ENCODE measurements at regions not wholly inside any gene's neighbourhood (a gene's known extent, or its start where the extent isn't known, plus 50 kb on each side); places are given as distances from the start of the nearest gene placed in this dataset.

DNA sequence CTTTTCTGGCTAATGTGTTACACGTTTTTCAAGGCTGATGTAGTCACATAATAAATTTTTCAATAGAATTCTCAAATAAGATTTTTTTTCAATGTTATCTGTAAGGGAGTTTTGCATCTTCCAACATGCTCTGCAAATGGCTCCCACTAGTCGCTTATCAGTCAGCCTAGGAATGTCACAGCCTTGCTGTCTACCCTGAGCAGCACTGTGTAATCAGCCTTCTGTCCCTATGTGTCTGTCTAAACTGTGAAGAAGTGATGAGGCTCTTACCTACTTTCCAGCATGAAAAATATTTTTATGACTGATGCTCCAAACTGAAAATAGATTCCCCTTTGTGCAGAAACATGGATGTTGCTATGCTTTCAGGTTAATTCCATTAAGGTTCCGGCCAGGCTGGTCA, 75.1 kb upstream of the FAM216B start:
- H3K36me3 Mint-ChIP-seq (ENCODE audit: low read depth), result no peaks in the 10 kb centered on the region
- no peak overlapping the region for H3K27ac Mint-ChIP-seq
- no peak overlapping the region for H3K4me3 Mint-ChIP-seq
- no peaks in the 10 kb centered on the region for H3K9me3 Mint-ChIP-seq
- peaks cover 5% of the 10 kb centered on the region for H3K27me3 Mint-ChIP-seq (ENCODE audit: low read depth)
- H3K4me1 Mint-ChIP-seq (ENCODE audit: low read depth), result no peaks in the 10 kb centered on the region

GRCh38 chr13:42707048-42707447, 74.3 kb upstream of the FAM216B start:
- Mint-ChIP-seq H3K27me3 (ENCODE audit: low read depth) (peaks cover 5% of the 10 kb centered on the region), H3K27ac (no peak overlapping the region), H3K36me3 (ENCODE audit: low read depth) (no peaks in the 10 kb centered on the region), H3K4me1 (ENCODE audit: low read depth) (no peaks in the 10 kb centered on the region), H3K4me3 (no peak overlapping the region), H3K9me3 (no peaks in the 10 kb centered on the region)

GRCh38 chr13:42707586-42707985, 73.8 kb upstream of the FAM216B start:
- H3K36me3 Mint-ChIP-seq (ENCODE audit: low read depth), result no peaks in the 10 kb centered on the region
- H3K27me3 Mint-ChIP-seq (ENCODE audit: low read depth), result peaks cover 2% of the 10 kb centered on the region
- no peaks in the 10 kb centered on the region for H3K4me1 Mint-ChIP-seq (ENCODE audit: low read depth)
- no peak overlapping the region for H3K4me3 Mint-ChIP-seq
- no peak overlapping the region for H3K27ac Mint-ChIP-seq
- no peaks in the 10 kb centered on the region for H3K9me3 Mint-ChIP-seq

GRCh38 chr13:42708391-42708790, 73.0 kb upstream of the FAM216B start:
- Mint-ChIP-seq H3K27me3 (ENCODE audit: low read depth) (no peaks in the 10 kb centered on the region), H3K9me3 (no peaks in the 10 kb centered on the region), H3K4me3 (no peak overlapping the region), H3K36me3 (ENCODE audit: low read depth) (no peaks in the 10 kb centered on the region), H3K4me1 (ENCODE audit: low read depth) (no peaks in the 10 kb centered on the region), H3K27ac (no peak overlapping the region)

- no peaks in the 10 kb centered on the region for H3K4me1 Mint-ChIP-seq (ENCODE audit: low read depth)
- no peak overlapping the region for H3K4me3 Mint-ChIP-seq
- no peaks in the 10 kb centered on the region for H3K36me3 Mint-ChIP-seq (ENCODE audit: low read depth)
- no peaks in the 10 kb centered on the region for H3K27me3 Mint-ChIP-seq (ENCODE audit: low read depth)
- no peak overlapping the region for H3K27ac Mint-ChIP-seq
- no peaks in the 10 kb centered on the region for H3K9me3 Mint-ChIP-seq
Observed at GRCh38 chr13:42709276-42709675, 72.1 kb upstream of the FAM216B start.

DNA sequence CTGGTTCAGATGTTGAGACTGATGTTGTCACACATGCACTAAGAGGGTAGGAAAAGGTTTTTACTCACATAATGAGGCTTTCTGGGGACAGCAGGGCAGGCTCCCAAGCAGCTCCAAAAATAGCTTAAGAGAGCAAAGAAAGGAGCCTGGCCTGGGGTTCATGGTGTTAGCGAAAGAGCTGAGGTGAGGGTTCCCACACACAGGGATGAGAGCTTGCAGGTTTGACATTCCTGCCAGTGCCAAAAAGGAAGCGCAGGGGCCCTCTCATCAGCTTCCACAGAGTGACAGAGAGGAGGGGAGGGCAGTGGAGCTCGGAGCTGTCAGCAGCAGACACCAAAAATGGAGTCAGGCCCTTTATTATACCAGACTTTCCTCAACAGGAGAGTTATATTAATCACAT, 65.5 kb upstream of the FAM216B start:
- Mint-ChIP-seq H3K9me3 (no peaks in the 10 kb centered on the region), H3K27ac (no peak overlapping the region), H3K27me3 (ENCODE audit: low read depth) (no peaks in the 10 kb centered on the region), H3K36me3 (ENCODE audit: low read depth) (no peaks in the 10 kb centered on the region), H3K4me3 (no peak overlapping the region), H3K4me1 (ENCODE audit: low read depth) (peaks cover 1% of the 10 kb centered on the region)

DNA sequence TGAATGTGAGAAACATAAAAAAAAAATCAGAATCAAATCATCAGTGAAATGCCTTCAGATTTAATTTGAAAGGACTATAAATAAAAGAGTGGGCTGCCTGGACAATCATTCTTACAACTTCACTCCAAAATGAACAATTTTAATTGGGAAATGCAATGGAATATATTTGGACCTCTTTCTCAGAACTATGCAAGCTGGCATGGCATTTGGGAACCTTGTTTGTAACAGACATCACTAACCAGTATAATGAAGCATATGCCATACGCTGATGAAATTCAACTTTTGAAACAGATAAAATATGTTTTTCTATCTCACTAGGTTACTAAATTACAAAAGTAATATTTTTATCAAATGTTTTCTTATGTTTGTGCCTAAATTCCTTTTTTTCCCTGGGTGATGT, 64.2 kb upstream of the FAM216B start:
- H3K9me3 Mint-ChIP-seq, result no peaks in the 10 kb centered on the region
- no peaks in the 10 kb centered on the region for H3K27me3 Mint-ChIP-seq (ENCODE audit: low read depth)
- H3K4me1 Mint-ChIP-seq (ENCODE audit: low read depth), result peaks cover 1% of the 10 kb centered on the region
- no peak overlapping the region for H3K27ac Mint-ChIP-seq
- no peak overlapping the region for H3K4me3 Mint-ChIP-seq
- no peaks in the 10 kb centered on the region for H3K36me3 Mint-ChIP-seq (ENCODE audit: low read depth)

DNA sequence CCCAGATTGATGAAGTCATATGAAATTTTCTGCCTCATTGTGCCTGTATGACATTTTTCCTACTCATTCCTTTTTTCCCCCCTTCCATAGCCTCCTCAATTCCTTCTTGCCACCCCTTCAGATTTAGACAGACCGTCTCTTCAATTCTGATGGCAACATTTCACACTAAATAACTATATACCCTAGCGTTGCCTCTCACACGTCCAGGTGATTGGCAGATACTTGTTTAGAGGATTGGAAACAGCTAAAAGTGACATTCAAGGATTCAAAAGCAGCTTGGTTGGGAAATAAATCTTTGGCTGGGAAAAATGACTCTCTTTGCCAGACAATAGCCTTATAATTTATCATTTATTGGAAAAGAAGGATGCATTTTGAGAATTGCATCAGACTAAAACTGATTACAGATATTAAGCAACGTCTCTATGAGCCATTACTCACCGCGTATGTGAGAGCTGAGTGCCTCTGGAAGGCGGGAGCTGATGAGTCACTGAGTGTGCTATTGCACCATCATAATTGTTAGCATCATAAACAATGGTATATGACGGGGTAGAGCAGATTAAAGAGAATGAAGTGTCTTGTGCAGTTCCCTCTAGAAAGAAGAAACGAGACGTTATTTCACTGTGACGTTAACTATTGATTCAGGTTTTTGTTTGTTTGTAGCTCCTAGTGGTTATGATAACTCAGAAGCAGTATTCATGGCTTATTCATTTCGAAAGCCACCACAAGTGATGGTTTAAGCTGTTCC, 61.1 kb upstream of the FAM216B start:
- peak overlapping the region; percentile 32 for H3K27ac Mint-ChIP-seq

GRCh38 chr13:42720858-42721219, 60.5 kb upstream of the FAM216B start:
- Mint-ChIP-seq H3K4me1 (ENCODE audit: low read depth) (peaks cover 1% of the 10 kb centered on the region), H3K9me3 (no peaks in the 10 kb centered on the region), H3K27ac (no peak overlapping the region), H3K27me3 (ENCODE audit: low read depth) (peaks cover 7% of the 10 kb centered on the region), H3K36me3 (ENCODE audit: low read depth) (no peaks in the 10 kb centered on the region), H3K4me3 (no peak overlapping the region)

More for the DNA sequence above, 61.1 kb upstream of the FAM216B start:
- no peaks in the 10 kb centered on the region for H3K9me3 Mint-ChIP-seq
- peaks cover 4% of the 10 kb centered on the region for H3K27me3 Mint-ChIP-seq (ENCODE audit: low read depth)
- no peaks in the 10 kb centered on the region for H3K36me3 Mint-ChIP-seq (ENCODE audit: low read depth)
- H3K4me1 Mint-ChIP-seq (ENCODE audit: low read depth), result peaks cover 1% of the 10 kb centered on the region
- H3K4me3 Mint-ChIP-seq, result no peak overlapping the region

DNA sequence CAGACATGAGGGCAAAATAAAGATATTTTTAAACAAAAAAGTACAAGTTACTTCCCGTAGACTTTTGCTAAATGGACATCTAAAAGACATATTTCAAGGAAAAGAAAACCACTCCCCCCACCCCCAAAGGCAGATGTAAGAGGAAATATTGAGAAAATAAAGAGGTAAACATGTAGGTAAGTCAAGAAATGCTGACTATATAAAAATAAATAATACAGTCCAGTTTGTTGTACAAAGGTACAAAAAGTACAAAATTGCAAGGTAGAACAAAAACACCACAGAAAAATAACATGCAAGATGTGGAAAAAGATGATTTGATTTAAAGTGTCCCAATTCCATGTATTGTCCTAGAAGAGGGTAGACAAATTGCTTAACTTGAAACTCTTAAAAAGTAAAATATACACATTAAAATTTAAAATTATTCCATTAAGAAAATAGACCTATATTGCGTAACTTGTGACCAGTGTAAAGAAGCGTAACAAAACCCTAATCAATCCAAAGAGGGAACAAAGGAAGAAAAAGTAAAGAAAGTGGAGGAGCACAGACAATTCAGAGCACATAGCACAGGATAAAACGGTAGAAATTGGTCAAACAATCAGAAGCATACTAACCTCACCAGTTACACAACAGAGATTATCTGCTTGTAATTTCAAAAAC, 58.4 kb upstream of the FAM216B start:
- Mint-ChIP-seq H3K36me3 (ENCODE audit: low read depth) (no peaks in the 10 kb centered on the region), H3K27me3 (ENCODE audit: low read depth) (peaks cover 7% of the 10 kb centered on the region), H3K27ac (no peak overlapping the region), H3K4me1 (ENCODE audit: low read depth) (peaks cover 1% of the 10 kb centered on the region), H3K9me3 (no peaks in the 10 kb centered on the region), H3K4me3 (no peak overlapping the region)

GRCh38 chr13:42728507-42729180, 52.7 kb upstream of the FAM216B start:
- no peaks in the 10 kb centered on the region for H3K36me3 Mint-ChIP-seq (ENCODE audit: low read depth)
- no peak overlapping the region for H3K4me3 Mint-ChIP-seq
- peaks cover 14% of the 10 kb centered on the region for H3K27me3 Mint-ChIP-seq (ENCODE audit: low read depth)
- H3K9me3 Mint-ChIP-seq, result no peaks in the 10 kb centered on the region
- H3K4me1 Mint-ChIP-seq (ENCODE audit: low read depth), result no peaks in the 10 kb centered on the region
- no peak overlapping the region for H3K27ac Mint-ChIP-seq

GRCh38 chr13:42729857-42730402, 51.5 kb upstream of the FAM216B start:
- H3K4me3 Mint-ChIP-seq, result no peak overlapping the region
- H3K36me3 Mint-ChIP-seq (ENCODE audit: low read depth), result no peaks in the 10 kb centered on the region
- H3K4me1 Mint-ChIP-seq (ENCODE audit: low read depth), result no peaks in the 10 kb centered on the region
- peaks cover 14% of the 10 kb centered on the region for H3K27me3 Mint-ChIP-seq (ENCODE audit: low read depth)
- H3K27ac Mint-ChIP-seq, result no peak overlapping the region
- H3K9me3 Mint-ChIP-seq, result no peaks in the 10 kb centered on the region
